ENCODE measurements at regions not wholly inside any gene's neighbourhood (a gene's known extent, or its start where the extent isn't known, plus 50 kb on each side); places are given as distances from the start of the nearest gene placed in this dataset.

GRCh38 chr13:90142251-90142650 lies 1205.2 kb upstream of the MIR17HG start:
- TF ChIP-seq CTCF (conservative IDR thresholded peaks at IDR 0.05; ENCODE audit: low read depth in 2 of 2) (no peak), POLR2AphosphoS5 (IDR thresholded peaks at IDR 0.05; ENCODE audit: low read depth) (no peak), EZH2 (IDR thresholded peaks at IDR 0.05; ENCODE audit: low read depth, unreplicated experiment) (no peak), CREB1 (CRISPR knock-in tag; IDR thresholded peaks at IDR 0.05; ENCODE audit: low read depth) (no peak), EZH2phosphoT487 (IDR thresholded peaks at IDR 0.05; ENCODE audit: unreplicated experiment) (no peak), STAT1 (IDR thresholded peaks at IDR 0.05; ENCODE audit: unreplicated experiment) (no peak), JUNB (IDR thresholded peaks at IDR 0.05; ENCODE audit: unreplicated experiment) (no peak), ZNF331 (CRISPR knock-in tag; IDR thresholded peaks at IDR 0.05; ENCODE audit: low read depth) (no peak), ZNF114 (CRISPR knock-in tag; IDR thresholded peaks at IDR 0.05) (no peak), NANOG (IDR thresholded peaks at IDR 0.05; ENCODE audit: borderline replicate concordance) (no peak), ETS1 (IDR thresholded peaks at IDR 0.05) (no peak)
- TF ChIP-seq, protein P1, sequence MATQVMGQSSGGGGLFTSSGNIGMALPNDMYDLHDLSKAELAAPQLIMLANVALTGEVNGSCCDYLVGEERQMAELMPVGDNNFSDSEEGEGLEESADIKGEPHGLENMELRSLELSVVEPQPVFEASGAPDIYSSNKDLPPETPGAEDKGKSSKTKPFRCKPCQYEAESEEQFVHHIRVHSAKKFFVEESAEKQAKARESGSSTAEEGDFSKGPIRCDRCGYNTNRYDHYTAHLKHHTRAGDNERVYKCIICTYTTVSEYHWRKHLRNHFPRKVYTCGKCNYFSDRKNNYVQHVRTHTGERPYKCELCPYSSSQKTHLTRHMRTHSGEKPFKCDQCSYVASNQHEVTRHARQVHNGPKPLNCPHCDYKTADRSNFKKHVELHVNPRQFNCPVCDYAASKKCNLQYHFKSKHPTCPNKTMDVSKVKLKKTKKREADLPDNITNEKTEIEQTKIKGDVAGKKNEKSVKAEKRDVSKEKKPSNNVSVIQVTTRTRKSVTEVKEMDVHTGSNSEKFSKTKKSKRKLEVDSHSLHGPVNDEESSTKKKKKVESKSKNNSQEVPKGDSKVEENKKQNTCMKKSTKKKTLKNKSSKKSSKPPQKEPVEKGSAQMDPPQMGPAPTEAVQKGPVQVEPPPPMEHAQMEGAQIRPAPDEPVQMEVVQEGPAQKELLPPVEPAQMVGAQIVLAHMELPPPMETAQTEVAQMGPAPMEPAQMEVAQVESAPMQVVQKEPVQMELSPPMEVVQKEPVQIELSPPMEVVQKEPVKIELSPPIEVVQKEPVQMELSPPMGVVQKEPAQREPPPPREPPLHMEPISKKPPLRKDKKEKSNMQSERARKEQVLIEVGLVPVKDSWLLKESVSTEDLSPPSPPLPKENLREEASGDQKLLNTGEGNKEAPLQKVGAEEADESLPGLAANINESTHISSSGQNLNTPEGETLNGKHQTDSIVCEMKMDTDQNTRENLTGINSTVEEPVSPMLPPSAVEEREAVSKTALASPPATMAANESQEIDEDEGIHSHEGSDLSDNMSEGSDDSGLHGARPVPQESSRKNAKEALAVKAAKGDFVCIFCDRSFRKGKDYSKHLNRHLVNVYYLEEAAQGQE (IDR thresholded peaks at IDR 0.05; ENCODE audit: unreplicated experiment), result no peak
- TF ChIP-seq, protein P2, sequence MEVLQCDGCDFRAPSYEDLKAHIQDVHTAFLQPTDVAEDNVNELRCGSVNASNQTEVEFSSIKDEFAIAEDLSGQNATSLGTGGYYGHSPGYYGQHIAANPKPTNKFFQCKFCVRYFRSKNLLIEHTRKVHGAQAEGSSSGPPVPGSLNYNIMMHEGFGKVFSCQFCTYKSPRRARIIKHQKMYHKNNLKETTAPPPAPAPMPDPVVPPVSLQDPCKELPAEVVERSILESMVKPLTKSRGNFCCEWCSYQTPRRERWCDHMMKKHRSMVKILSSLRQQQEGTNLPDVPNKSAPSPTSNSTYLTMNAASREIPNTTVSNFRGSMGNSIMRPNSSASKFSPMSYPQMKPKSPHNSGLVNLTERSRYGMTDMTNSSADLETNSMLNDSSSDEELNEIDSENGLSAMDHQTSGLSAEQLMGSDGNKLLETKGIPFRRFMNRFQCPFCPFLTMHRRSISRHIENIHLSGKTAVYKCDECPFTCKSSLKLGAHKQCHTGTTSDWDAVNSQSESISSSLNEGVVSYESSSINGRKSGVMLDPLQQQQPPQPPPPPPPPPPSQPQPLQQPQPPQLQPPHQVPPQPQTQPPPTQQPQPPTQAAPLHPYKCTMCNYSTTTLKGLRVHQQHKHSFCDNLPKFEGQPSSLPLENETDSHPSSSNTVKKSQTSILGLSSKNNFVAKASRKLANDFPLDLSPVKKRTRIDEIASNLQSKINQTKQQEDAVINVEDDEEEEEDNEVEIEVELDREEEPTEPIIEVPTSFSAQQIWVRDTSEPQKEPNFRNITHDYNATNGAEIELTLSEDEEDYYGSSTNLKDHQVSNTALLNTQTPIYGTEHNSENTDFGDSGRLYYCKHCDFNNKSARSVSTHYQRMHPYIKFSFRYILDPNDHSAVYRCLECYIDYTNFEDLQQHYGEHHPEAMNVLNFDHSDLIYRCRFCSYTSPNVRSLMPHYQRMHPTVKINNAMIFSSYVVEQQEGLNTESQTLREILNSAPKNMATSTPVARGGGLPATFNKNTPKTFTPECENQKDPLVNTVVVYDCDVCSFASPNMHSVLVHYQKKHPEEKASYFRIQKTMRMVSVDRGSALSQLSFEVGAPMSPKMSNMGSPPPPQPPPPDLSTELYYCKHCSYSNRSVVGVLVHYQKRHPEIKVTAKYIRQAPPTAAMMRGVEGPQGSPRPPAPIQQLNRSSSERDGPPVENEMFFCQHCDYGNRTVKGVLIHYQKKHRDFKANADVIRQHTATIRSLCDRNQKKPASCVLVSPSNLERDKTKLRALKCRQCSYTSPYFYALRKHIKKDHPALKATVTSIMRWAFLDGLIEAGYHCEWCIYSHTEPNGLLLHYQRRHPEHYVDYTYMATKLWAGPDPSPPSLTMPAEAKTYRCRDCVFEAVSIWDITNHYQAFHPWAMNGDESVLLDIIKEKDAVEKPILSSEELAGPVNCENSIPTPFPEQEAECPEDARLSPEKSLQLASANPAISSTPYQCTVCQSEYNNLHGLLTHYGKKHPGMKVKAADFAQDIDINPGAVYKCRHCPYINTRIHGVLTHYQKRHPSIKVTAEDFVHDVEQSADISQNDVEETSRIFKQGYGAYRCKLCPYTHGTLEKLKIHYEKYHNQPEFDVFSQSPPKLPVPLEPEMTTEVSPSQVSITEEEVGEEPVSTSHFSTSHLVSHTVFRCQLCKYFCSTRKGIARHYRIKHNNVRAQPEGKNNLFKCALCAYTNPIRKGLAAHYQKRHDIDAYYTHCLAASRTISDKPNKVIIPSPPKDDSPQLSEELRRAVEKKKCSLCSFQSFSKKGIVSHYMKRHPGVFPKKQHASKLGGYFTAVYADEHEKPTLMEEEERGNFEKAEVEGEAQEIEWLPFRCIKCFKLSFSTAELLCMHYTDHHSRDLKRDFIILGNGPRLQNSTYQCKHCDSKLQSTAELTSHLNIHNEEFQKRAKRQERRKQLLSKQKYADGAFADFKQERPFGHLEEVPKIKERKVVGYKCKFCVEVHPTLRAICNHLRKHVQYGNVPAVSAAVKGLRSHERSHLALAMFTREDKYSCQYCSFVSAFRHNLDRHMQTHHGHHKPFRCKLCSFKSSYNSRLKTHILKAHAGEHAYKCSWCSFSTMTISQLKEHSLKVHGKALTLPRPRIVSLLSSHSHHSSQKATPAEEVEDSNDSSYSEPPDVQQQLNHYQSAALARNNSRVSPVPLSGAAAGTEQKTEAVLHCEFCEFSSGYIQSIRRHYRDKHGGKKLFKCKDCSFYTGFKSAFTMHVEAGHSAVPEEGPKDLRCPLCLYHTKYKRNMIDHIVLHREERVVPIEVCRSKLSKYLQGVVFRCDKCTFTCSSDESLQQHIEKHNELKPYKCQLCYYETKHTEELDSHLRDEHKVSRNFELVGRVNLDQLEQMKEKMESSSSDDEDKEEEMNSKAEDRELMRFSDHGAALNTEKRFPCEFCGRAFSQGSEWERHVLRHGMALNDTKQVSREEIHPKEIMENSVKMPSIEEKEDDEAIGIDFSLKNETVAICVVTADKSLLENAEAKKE (CRISPR knock-in tag; IDR thresholded peaks at IDR 0.05), result no peak

Data from GM23338 (cell line).